ENCODE measurements at regions not wholly inside any gene's neighbourhood (a gene's known extent, or its start where the extent isn't known, plus 50 kb on each side); places are given as distances from the start of the nearest gene placed in this dataset.

- TF ChIP-seq EZH2 (IDR thresholded peaks at IDR 0.05; ENCODE audit: borderline replicate concordance, insufficient read depth, low read length, poor library complexity, severe bottlenecking) (no peak), CTCF (IDR thresholded peaks at IDR 0.05; ENCODE audit: poor library complexity, severe bottlenecking) (no peak), REST (IDR thresholded peaks at IDR 0.05; ENCODE audit: borderline replicate concordance) (no peak), EP300 (conservative IDR thresholded peaks at IDR 0.05; ENCODE audit: poor library complexity, severe bottlenecking) (no peak), RAD21 (conservative IDR thresholded peaks at IDR 0.05) (no peak), POLR2AphosphoS5 (IDR thresholded peaks at IDR 0.05) (no peak), MXI1 (conservative IDR thresholded peaks at IDR 0.05; ENCODE audit: poor library complexity, severe bottlenecking) (no peak)
Observed at GRCh38 chr12:127178463-127178862, 1088.5 kb upstream of the TMEM132C start.
